K562 (cell line): ENCODE measurements at regions not wholly inside any gene's neighbourhood (a gene's known extent, or its start where the extent isn't known, plus 50 kb on each side); places are given as distances from the start of the nearest gene placed in this dataset.

Experiments used
- ATAC-seq: fragments of 200-7000 bp; cut with Tn5 transposase; 3 replicates; pipeline ENCODE4 v1.9.1; 2020; ENCODE audit warnings: moderate library complexity
- BruUV-seq: library from RNA; stranded (reverse); fragments of 400-500 nt; replicated peaks from 2 replicates; lab custom pipeline; 2021; lab: Mats Ljungman, UMichigan
- CTCF ChIA-PET: fragments of 300-600 bp; formaldehyde crosslinking; extraction: SDS; loops from one replicate; lab custom pipeline; 2021; ENCODE audit warnings: low intra/inter-chr PET ratio; lab: Yijun Ruan, JAX
- POLR2A ChIA-PET: fragments of 300-600, 350-650 bp; sonication (Branson Sonifier 250); formaldehyde crosslinking; extraction: SDS; loops from one replicate; lab custom pipeline; 2021; ENCODE audit warnings: antibody characterized with exemption, inconsistent platforms; lab: Yijun Ruan, JAX
- DNase-seq, 4 experiments: peaks; one replicate each; pipeline versions ENCODE4 v3.0.0 to v3.0.0-alpha.2; 2011 to 2018; ENCODE audit warnings: low spot score in 3 of 4, mixed read lengths in 3 of 4; ENCODE audit errors: extremely low read depth in 1 of 4
- FAIRE-seq: peaks from 2 replicates; lab custom pipeline; 2011; peaks lifted over from hg19 to GRCh38; lab: Jason Lieb, UNC
- H2AFZ ChIP-seq: 2 replicates; pipeline ENCODE4 v1.6.0; 2011; ENCODE audit warnings: low read depth, low read length, control low read depth, inconsistent platforms
- H3K27ac ChIP-seq: fragments of 200-600 bp; 3 replicates; pipeline ENCODE4 v1.8.0; 2011; ENCODE audit warnings: low read depth, mild to moderate bottlenecking, control low read depth, inconsistent platforms, low read length, moderate library complexity, mixed read lengths; ENCODE audit errors: extremely low read depth
- H3K27me3 ChIP-seq, 2 experiments: fragments of 300-600 bp in 1 of 2; 2 replicates in 1 of 2; 3 replicates in 1 of 2; pipeline versions ENCODE4 v1.6.0 to v1.8.0; 2011; ENCODE audit warnings: inconsistent platforms in 2 of 2, low read length in 2 of 2, mild to moderate bottlenecking in 1 of 2, mixed read lengths in 1 of 2, moderate library complexity in 1 of 2; ENCODE audit not compliant: control insufficient read depth in 2 of 2, insufficient read depth in 2 of 2
- H3K36me3 ChIP-seq: fragments of 300-600 bp; 3 replicates; pipeline ENCODE4 v1.8.0; 2011; ENCODE audit warnings: mild to moderate bottlenecking, low read length, inconsistent platforms; ENCODE audit not compliant: control insufficient read depth, insufficient read depth
- H3K4me1 ChIP-seq, 2 experiments: fragments of 200-600 bp in 1 of 2; replicated peaks in 1 of 2; 2 replicates in 1 of 2; 3 replicates in 1 of 2; pipeline versions ENCODE4 v1.5.1 to v1.8.0; 2011; ENCODE audit warnings: inconsistent platforms in 2 of 2, low read length in 2 of 2, mild to moderate bottlenecking in 1 of 2, mixed read lengths in 1 of 2, moderate library complexity in 1 of 2; ENCODE audit not compliant: control insufficient read depth in 2 of 2, insufficient read depth in 2 of 2
- H3K4me2 ChIP-seq: 2 replicates; pipeline ENCODE4 v1.6.1; 2011; ENCODE audit warnings: low read length, control low read depth, inconsistent platforms, mixed read lengths; ENCODE audit not compliant: insufficient read depth
- H3K4me3 ChIP-seq: fragments of 200-600 bp; sonication (generic), shearing (Covaris generic); 2 replicates; pipeline ENCODE4 v1.5.1; 2016; ENCODE audit warnings: control low read depth, inconsistent platforms
- H3K79me2 ChIP-seq: fragments of 200-600 bp; 3 replicates; pipeline ENCODE4 v1.8.0; 2011; ENCODE audit warnings: low read length, inconsistent platforms; ENCODE audit not compliant: control insufficient read depth, insufficient read depth
- H3K9ac ChIP-seq, 2 experiments: 2 replicates each; pipeline versions ENCODE4 v1.6.0 to v1.6.1; 2011; ENCODE audit warnings: low read depth in 2 of 2, low read length in 2 of 2, control low read depth in 1 of 2, inconsistent platforms in 1 of 2, mild to moderate bottlenecking in 1 of 2, mixed read lengths in 1 of 2; ENCODE audit not compliant: insufficient read depth in 1 of 2
- H3K9me1 ChIP-seq: one replicate; pipeline ENCODE4 v1.6.0; 2011; ENCODE audit warnings: inconsistent platforms, mild to moderate bottlenecking, low read length, moderate library complexity; ENCODE audit not compliant: control insufficient read depth, insufficient read depth
- H3K9me3 ChIP-seq: replicated peaks from 2 replicates; pipeline ENCODE4 v1.5.1; 2011; ENCODE audit warnings: low read depth, low read length, inconsistent platforms; ENCODE audit not compliant: control insufficient read depth, insufficient read depth
- H4K20me1 ChIP-seq: replicated peaks from 2 replicates; pipeline ENCODE4 v1.6.1; 2011; ENCODE audit warnings: low read length, inconsistent platforms, mixed read lengths; ENCODE audit not compliant: control insufficient read depth, insufficient read depth
- ETV6 ChIP-seq, 3 experiments: fragments of 150-350 bp in 1 of 3; sonication (generic) in 1 of 3; formaldehyde crosslinking in 1 of 3; IDR thresholded peaks; 2 replicates each; pipeline versions ENCODE4 v1.6.1 to v1.8.0; 2014 to 2022; ENCODE audit warnings: borderline replicate concordance in 2 of 3, low read depth in 2 of 3, antibody characterized with exemption in 1 of 3, low read length in 1 of 3, mild to moderate bottlenecking in 1 of 3, missing genetic modification reagents in 1 of 3
- FIP1L1 ChIP-seq: fragments of 200-400 bp; formaldehyde crosslinking; IDR thresholded peaks from 2 replicates; pipeline ENCODE4 v1.6.1; 2018; ENCODE audit warnings: mild to moderate bottlenecking, low read depth, low read length; ENCODE audit not compliant: poor library complexity, severe bottlenecking
- FOS ChIP-seq: IDR thresholded peaks from 3 replicates; pipeline ENCODE4 v1.6.1; 2011; ENCODE audit not compliant: insufficient read length; ENCODE audit errors: extremely low read depth
- HMG20B ChIP-seq: fragments of 250-450 bp; sonication (Bioruptor Pico); IDR thresholded peaks from 2 replicates; pipeline ENCODE4 v1.5.0; 2021; ENCODE audit warnings: mild to moderate bottlenecking
- NFE2 ChIP-seq: IDR thresholded peaks from 2 replicates; pipeline ENCODE4 v1.6.1; 2014; ENCODE audit warnings: antibody characterized with exemption, low read depth
- RFX7 ChIP-seq: fragments of 250-450 bp; sonication (Bioruptor Pico); IDR thresholded peaks from 2 replicates; pipeline ENCODE4 v1.5.1; 2021; ENCODE audit warnings: mild to moderate bottlenecking
- ZNF280B ChIP-seq: fragments of 250-450 bp; sonication (Bioruptor Pico); IDR thresholded peaks from 2 replicates; pipeline ENCODE4 v1.5.1; 2021; ENCODE audit warnings: mild to moderate bottlenecking
- ZNF444 ChIP-seq: fragments of 250-450 bp; sonication (Bioruptor Pico); IDR thresholded peaks from 2 replicates; pipeline ENCODE4 v1.4.0; 2020; ENCODE audit warnings: mild to moderate bottlenecking, moderate library complexity
- WGBS: fragments of 100-300 bp; shearing (Covaris generic); methylation state at CpG from one replicate; pipeline ENCODE4 v1.1.6; 2016; ENCODE audit warnings: low coverage, mixed read lengths; ENCODE audit not compliant: insufficient coverage; ENCODE audit errors: missing lambda C conversion rate; 5-methylcytosine and 5-hydroxymethylcytosine counted together
- in situ Hi-C: fragments of 300-500 bp; cut with MboI; formaldehyde crosslinking; loops from 4 replicates; pipeline ENCODE4 v1.15.0; 2018; ENCODE audit warnings: inconsistent platforms, mixed read lengths
- intact Hi-C: fragments of 100-400 bp; cut with micrococcal nuclease; formaldehyde crosslinking; loops from 2 replicates; pipeline ENCODE4 v1.14.2; 2022

GRCh38 chr13:30846866-30847265 lies 59.2 kb upstream of the MEDAG start:
- TF ChIP-seq ZNF280B (CRISPR knock-in tag) (no peak), ETV6 (IDR thresholded peaks at IDR 0.05; ENCODE audit: borderline replicate concordance in 1 of 2, low read depth in 2 of 2, low read length in 1 of 2) (no peak), ETV6 (CRISPR knock-in tag; IDR thresholded peaks at IDR 0.05; ENCODE audit: borderline replicate concordance) (no peak), NFE2 (no peak), RFX7 (CRISPR knock-in tag) (no peak), ZNF444 (CRISPR knock-in tag) (no peak), HMG20B (no peak), FOS (no peak), FIP1L1 (no peak)

More at GRCh38 chr13:30846866-30847265, 59.2 kb upstream of the MEDAG start:
- Histone ChIP-seq H3K9ac (no peak overlapping the region), H3K4me3 (no peak overlapping the region), H3K4me2 (no peak overlapping the region), H2AFZ (no peak overlapping the region), H3K4me1 (no peaks in the 10 kb centered on the region), H4K20me1 (no peaks in the 10 kb centered on the region), H3K9me3 (no peaks in the 10 kb centered on the region), H3K36me3 (no peaks in the 10 kb centered on the region), H3K9me1 (no peaks in the 10 kb centered on the region), H3K27me3 (no peaks in the 10 kb centered on the region), H3K27ac (no peak overlapping the region), H3K79me2 (no peaks in the 10 kb centered on the region)
- CTCF ChIA-PET, result no interaction called here
- BruUV-seq, result no TSS peak
- WGBS, result 0% methylated on average over 7 of the region's 7 CpGs
- POLR2A ChIA-PET, result interaction anchor here (1.3 kb wide), 1 partner anchor 9 kb away, joined by 3 read pairs; no protein-coding TSS in a partner anchor
- ATAC-seq, result no peak
- intact Hi-C loops, result no loop called here
- in situ Hi-C loops, result no loop called here
- no peak for DNase-seq
- FAIRE-seq, result no peak
